ENCODE measurements at regions not wholly inside any gene's neighbourhood (a gene's known extent, or its start where the extent isn't known, plus 50 kb on each side); places are given as distances from the start of the nearest gene placed in this dataset.

- DNase-seq (ENCODE audit: low spot score) = no peak
Measured at GRCh38 chr2:102078773-102079172, 63.8 kb upstream of the IL1R1 start.

GRCh38 chr2:102080451-102081242 is 61.9 kb upstream of the IL1R1 start:
- DNase-seq (ENCODE audit: low spot score) = no peak

GRCh38 chr2:102081243-102081522 is 61.4 kb upstream of the IL1R1 start:
- DNase-seq (ENCODE audit: low spot score) = no peak

- DNase-seq (ENCODE audit: low spot score) = no peak
Measured at GRCh38 chr2:102081606-102082005, 60.9 kb upstream of the IL1R1 start.

GRCh38 chr2:102082571-102083392 is 59.8 kb upstream of the IL1R1 start:
- peak; percentile 68 for DNase-seq (ENCODE audit: low spot score)

- no peak for DNase-seq (ENCODE audit: low spot score)
Measured at GRCh38 chr2:102083393-102083703, 59.2 kb upstream of the IL1R1 start.

GRCh38 chr2:102084651-102085050 is 57.9 kb upstream of the IL1R1 start:
- DNase-seq (ENCODE audit: low spot score) = no peak

GRCh38 chr2:102085238-102085637 is 57.3 kb upstream of the IL1R1 start:
- no peak for DNase-seq (ENCODE audit: low spot score)

- no peak for DNase-seq (ENCODE audit: low spot score)
Measured at GRCh38 chr2:102086150-102086872, 56.2 kb upstream of the IL1R1 start.

- DNase-seq (ENCODE audit: low spot score) = no peak
Measured at GRCh38 chr2:102091121-102091520, 51.4 kb upstream of the IL1R1 start.

GRCh38 chr2:102091908-102092307 is 50.6 kb upstream of the IL1R1 start:
- no peak for DNase-seq (ENCODE audit: low spot score)

- no peak for DNase-seq (ENCODE audit: low spot score)
Measured at GRCh38 chr2:102092535-102092934, 50.0 kb upstream of the IL1R1 start.
